ENCODE measurements at regions not wholly inside any gene's neighbourhood (a gene's known extent, or its start where the extent isn't known, plus 50 kb on each side); places are given as distances from the start of the nearest gene placed in this dataset.
"Not testable (repeated sequence)": the region's sequence is repeated elsewhere in the genome, so short reads cannot be mapped to it uniquely, and the experiment has no call there.

- DNase-seq (ENCODE audit: low read depth in 4 of 4, low spot score in 3 of 4): not testable (repeated sequence)
These were observed 180.9 kb downstream of the CEP170 start for GRCh38 chr1:243074224-243074623.

DNA sequence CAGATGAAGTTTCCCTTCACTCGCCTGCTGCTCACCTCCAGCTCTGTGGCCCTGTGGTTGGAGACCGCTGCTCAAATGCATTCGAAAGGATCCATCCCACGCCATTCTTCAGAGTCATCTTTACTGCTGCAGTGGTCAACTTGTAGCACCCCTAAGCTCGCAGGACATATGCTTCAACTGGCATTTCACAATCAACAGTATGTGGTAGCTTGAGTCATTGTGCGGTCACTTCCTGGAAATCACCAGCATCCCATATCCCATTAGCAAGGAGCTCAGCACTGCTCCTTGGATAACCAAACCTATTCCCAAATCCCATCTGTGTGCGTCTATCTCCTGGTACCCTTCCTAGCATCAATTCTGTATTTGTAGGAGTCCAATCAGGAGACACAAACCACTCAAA lies 188.0 kb downstream of the CEP170 start:
- not testable (repeated sequence) for DNase-seq (ENCODE audit: low read depth in 4 of 4, low spot score in 3 of 4)

- not testable (repeated sequence) for DNase-seq (ENCODE audit: low read depth in 4 of 4, low spot score in 3 of 4)
These were observed 193.1 kb downstream of the CEP170 start for GRCh38 chr1:243061965-243062364.

GRCh38 chr1:243055510-243055909 lies 199.6 kb downstream of the CEP170 start:
- DNase-seq (ENCODE audit: low read depth in 4 of 4, low spot score in 3 of 4): not testable (repeated sequence)

DNA sequence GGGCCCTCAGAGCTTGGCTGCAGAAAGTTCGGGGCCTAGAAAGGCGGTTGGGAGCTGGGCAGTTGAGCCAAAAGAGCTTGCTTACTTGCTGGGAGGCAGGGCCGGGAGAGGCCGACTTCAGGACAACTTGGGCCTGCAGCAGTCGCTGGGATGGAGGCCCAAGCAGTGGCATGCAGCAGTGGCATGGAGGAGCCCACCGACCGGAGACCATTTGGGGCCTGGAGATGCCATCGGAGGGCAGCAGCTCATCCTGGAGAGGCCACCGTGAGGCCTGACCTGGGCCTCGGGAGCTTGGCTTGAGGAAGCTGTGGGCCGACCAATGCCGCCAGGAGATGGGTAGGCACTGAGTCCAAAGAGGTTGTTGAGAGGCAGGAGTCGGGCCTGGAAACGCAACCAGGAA lies 200.0 kb downstream of the CEP170 start:
- not testable (repeated sequence) for DNase-seq (ENCODE audit: low read depth in 4 of 4, low spot score in 3 of 4)

GRCh38 chr1:243054681-243055080 lies 200.4 kb downstream of the CEP170 start:
- not testable (repeated sequence) for DNase-seq (ENCODE audit: low read depth in 4 of 4, low spot score in 3 of 4)

- not testable (repeated sequence) for DNase-seq (ENCODE audit: low read depth in 4 of 4, low spot score in 3 of 4)
These were observed 202.0 kb downstream of the CEP170 start for GRCh38 chr1:243053048-243053447.

GRCh38 chr1:243050613-243051012 lies 204.5 kb downstream of the CEP170 start:
- not testable (repeated sequence) for DNase-seq (ENCODE audit: low read depth in 4 of 4, low spot score in 3 of 4)

- DNase-seq (ENCODE audit: low read depth in 4 of 4, low spot score in 3 of 4): not testable (repeated sequence)
These were observed 205.4 kb downstream of the CEP170 start for GRCh38 chr1:243049716-243050115.

DNA sequence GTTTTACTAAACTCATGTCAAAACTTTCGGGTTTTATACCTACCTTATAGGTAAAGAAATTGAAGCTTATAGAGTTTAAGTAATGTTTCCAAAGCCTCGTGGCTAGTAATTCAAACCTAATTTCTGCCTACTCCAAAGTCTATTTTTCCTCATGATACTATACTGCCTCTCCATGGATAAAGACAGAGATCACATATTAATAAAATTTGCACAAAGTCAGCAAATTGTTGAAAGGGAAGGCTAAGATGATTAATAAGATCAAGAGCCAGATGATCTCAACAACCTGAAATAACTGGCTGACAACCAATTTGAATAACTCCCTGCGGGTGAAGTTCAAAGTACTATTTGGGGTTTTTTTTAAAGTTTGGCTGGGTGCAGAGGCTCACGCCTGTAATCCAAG lies 233.7 kb downstream of the CEP170 start:
- DNase-seq (ENCODE audit: low read depth in 4 of 4, low spot score in 3 of 4): not testable (repeated sequence)

- DNase-seq (ENCODE audit: low read depth in 4 of 4, low spot score in 3 of 4): not testable (repeated sequence)
These were observed 235.9 kb downstream of the CEP170 start for GRCh38 chr1:243019030-243019635.

GRCh38 chr1:243010719-243011118 lies 244.4 kb downstream of the CEP170 start:
- DNase-seq (ENCODE audit: low read depth in 4 of 4, low spot score in 3 of 4): not testable (repeated sequence)

- not testable (repeated sequence) for DNase-seq (ENCODE audit: low read depth in 4 of 4, low spot score in 3 of 4)
These were observed 254.1 kb downstream of the CEP170 start for GRCh38 chr1:243001003-243001402.

DNA sequence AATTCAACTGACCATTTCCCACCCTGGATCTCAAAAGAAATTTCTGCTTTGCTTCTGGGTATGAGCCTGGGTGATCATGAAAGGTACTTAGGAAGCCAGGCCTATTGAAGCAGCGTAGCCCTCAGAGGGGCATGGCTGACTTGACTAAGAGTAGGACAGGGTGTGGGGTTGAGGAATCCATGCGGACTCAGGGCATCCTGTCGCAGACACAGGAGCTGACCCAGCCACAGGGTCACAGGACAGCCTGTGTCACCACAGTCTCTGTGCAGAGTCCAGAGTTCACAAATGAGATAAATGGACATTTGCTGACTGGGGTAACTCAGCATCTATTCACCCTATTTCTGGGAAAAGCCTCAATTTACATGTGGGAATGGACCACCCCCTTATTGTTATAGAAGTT lies 262.3 kb downstream of the CEP170 start:
- DNase-seq (ENCODE audit: low read depth in 4 of 4, low spot score in 3 of 4): not testable (repeated sequence)

DNA sequence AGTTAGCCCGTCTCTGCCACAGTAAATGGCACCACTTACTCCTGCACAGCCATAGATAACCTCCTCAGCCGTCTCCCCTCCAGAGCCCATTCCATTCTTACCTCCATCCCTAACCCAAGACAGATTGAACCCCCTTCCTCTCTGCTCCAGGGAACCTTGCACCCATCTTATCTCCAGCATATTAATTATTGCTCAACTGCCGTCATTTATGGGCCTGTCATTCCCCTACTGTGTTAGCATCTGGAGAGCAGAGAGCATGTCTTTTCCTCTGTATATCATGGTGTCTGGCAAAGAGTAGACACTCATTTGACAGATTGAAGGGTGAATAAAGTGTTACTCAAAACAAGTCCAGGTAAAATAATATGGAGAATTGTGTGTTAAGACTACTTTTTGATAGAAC lies 270.0 kb downstream of the CEP170 start:
- not testable (repeated sequence) for DNase-seq (ENCODE audit: low read depth in 4 of 4, low spot score in 3 of 4)

DNA sequence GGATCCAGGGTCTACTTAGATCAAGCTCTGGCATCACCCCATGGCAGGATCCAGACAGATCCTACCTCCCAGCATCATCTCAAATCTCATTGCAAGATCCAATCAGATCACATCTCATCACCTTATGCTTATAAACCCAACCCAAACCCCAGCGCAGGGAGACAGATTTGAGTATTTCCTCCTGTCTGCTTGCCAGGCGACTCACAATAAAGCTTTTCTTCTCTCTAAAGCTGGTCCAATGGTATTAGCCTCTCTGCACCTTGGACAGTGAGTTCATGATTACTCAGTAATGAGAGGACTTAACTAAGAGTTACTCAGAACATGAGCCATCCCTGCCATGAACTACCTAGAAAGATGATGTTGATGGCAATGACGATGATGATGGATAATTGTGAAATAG lies 281.7 kb downstream of the CEP170 start:
- not testable (repeated sequence) for DNase-seq (ENCODE audit: low read depth in 4 of 4, low spot score in 3 of 4)

DNA sequence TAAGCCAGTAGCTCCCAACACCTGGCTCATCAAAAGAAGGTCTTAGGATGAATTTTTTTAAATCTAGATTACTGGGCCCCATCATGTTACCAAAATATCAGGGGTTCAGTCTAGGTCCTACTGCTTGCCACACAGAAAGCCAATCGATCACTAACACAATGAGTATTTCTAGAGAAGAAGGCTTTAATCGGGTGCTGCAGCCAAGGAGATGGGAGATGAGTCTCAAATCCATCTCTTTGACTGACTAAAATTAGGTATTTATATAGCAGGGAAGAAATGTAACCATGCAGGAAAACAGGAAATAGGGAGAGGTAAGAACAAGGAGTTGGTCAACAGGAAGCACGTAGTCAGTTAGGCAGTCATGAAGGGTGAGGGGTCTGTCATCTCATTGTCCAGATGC lies 288.2 kb downstream of the CEP170 start:
- no peak for DNase-seq (ENCODE audit: low read depth in 4 of 4, low spot score in 3 of 4)

GRCh38 chr1:242959397-242959796 lies 295.7 kb downstream of the CEP170 start:
- DNase-seq (ENCODE audit: low read depth in 4 of 4, low spot score in 3 of 4): not testable (repeated sequence)

DNA sequence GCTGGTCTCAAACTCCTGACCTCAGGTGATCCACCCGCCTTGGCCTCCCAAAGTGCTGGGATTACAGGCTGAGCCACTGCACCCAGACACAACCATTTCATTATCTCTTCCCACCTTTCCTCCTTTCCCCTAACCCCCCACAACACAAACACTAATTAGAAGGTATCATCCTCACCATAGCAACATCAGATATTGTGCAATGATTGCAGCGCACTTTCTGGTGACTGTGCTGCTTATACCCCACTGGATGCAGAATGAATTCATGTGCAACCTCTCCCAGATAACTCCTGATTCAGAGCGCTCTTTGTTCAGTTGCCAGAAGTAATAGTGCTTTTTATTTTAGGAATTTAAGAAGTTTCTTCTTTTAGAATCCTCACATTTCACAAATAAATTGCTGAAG lies 300.1 kb downstream of the CEP170 start:
- not testable (repeated sequence) for DNase-seq (ENCODE audit: low read depth in 4 of 4, low spot score in 3 of 4)

- DNase-seq (ENCODE audit: low read depth in 4 of 4, low spot score in 3 of 4): no peak
These were observed 308.9 kb downstream of the CEP170 start for GRCh38 chr1:242946206-242946605.

- not testable (repeated sequence) for DNase-seq (ENCODE audit: low read depth in 4 of 4, low spot score in 3 of 4)
These were observed 318.4 kb downstream of the CEP170 start for GRCh38 chr1:242936725-242937124.

- not testable (repeated sequence) for DNase-seq (ENCODE audit: low read depth in 4 of 4, low spot score in 3 of 4)
These were observed 330.4 kb downstream of the CEP170 start for GRCh38 chr1:242924717-242925116.

DNA sequence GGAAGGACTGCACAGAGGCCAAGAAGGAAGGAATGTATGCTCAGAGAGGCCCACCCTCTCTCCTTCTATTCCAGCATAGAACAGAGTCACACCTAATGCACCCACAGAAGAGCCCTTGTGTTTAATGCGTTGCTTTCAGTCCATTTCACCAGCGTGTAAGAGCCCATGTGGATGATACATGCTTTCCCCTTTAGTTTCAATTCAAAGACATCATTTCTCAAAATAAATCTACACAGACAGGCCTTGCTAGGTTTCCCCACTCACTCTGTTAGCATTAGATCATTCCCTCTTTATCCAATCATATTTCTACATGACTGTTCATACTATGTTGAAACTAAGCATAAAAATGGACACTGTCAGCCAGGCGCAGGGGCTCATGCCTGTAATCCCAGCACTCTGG lies 331.5 kb downstream of the CEP170 start:
- DNase-seq (ENCODE audit: low read depth in 4 of 4, low spot score in 3 of 4): not testable (repeated sequence)

Measured in left renal pelvis (tissue), 4 donors.